Adipocyte (in vitro differentiated cells): ENCODE measurements at regions not wholly inside any gene's neighbourhood (a gene's known extent, or its start where the extent isn't known, plus 50 kb on each side); places are given as distances from the start of the nearest gene placed in this dataset.

Experiments
- DNase-seq: peaks from one replicate; pipeline ENCODE4 v3.0.0-alpha.2; 2015; ENCODE audit warnings: low read depth
- H3K27me3 ChIP-seq: replicated peaks from 2 replicates; pipeline ENCODE4 v1.7.0; 2013; ENCODE audit warnings: mild to moderate bottlenecking, low read length, moderate library complexity; ENCODE audit not compliant: control insufficient read depth, insufficient read depth
- H3K36me3 ChIP-seq: 2 replicates; pipeline ENCODE4 v1.7.0; 2013; ENCODE audit warnings: low read length, mild to moderate bottlenecking, moderate library complexity; ENCODE audit not compliant: control insufficient read depth, insufficient read depth, severe bottlenecking
- H3K4me1 ChIP-seq: 2 replicates; pipeline ENCODE4 v1.7.0; 2013; ENCODE audit warnings: mild to moderate bottlenecking, low read length, moderate library complexity; ENCODE audit not compliant: control insufficient read depth, insufficient read depth
- H3K4me3 ChIP-seq: 2 replicates; pipeline ENCODE4 v1.7.0; 2013; ENCODE audit warnings: mild to moderate bottlenecking, low read length, moderate library complexity
- H3K9ac ChIP-seq: 2 replicates; pipeline ENCODE4 v1.7.0; 2013; ENCODE audit warnings: mild to moderate bottlenecking, low read length, moderate library complexity
- H3K9me3 ChIP-seq: 2 replicates; pipeline ENCODE4 v1.7.0; 2013; ENCODE audit warnings: mild to moderate bottlenecking, low read length, moderate library complexity; ENCODE audit not compliant: control insufficient read depth

DNA sequence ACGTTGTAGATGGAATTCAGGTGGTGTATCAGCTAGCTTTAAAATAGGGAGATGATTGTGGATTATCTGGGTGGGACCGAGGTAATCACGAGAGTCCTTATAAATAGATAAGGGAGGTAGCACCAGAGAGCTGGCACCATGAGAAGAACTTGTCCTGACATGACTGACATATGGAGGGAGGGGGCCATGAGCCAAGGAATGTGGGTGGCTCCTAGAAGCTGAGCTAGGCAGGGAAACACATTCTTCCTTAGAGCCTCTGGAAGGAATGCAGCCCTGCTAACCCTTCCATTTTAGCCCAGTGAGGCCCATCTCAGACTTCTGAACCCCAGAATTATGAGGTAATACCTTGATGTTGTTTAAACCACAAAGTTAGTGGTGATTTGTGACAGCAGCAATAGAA lies 321.1 kb upstream of the SULF2 start:
- H3K9ac ChIP-seq, result no peak overlapping the region
- no peak overlapping the region for H3K4me3 ChIP-seq
- H3K27me3 ChIP-seq, result peaks cover 32% of the 10 kb centered on the region
- H3K36me3 ChIP-seq, result no peaks in the 10 kb centered on the region
- DNase-seq, result no peak
- H3K9me3 ChIP-seq, result peaks cover 24% of the 10 kb centered on the region
- H3K4me1 ChIP-seq, result peaks cover 13% of the 10 kb centered on the region

DNA sequence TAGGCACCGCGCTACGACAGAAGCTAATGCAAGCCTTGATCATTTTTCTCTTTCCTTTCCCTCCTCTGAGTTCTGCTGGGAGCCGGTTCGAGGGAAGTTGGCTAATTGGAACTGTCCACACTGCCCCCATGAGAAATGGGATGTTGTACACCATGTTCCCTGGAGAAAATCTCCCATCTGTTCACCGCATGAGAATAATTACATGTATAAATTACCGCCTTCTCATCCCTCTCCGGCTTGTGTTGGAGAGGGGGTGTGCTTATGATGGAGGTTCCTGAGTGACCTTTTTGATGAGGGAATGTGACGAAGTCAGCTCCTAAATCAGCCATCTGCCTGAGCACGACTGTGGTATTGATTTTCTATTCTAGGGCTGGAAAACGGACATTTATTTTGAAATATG lies 320.2 kb upstream of the SULF2 start:
- H3K9me3 ChIP-seq, result peaks cover 24% of the 10 kb centered on the region
- peaks cover 32% of the 10 kb centered on the region for H3K27me3 ChIP-seq

DNA sequence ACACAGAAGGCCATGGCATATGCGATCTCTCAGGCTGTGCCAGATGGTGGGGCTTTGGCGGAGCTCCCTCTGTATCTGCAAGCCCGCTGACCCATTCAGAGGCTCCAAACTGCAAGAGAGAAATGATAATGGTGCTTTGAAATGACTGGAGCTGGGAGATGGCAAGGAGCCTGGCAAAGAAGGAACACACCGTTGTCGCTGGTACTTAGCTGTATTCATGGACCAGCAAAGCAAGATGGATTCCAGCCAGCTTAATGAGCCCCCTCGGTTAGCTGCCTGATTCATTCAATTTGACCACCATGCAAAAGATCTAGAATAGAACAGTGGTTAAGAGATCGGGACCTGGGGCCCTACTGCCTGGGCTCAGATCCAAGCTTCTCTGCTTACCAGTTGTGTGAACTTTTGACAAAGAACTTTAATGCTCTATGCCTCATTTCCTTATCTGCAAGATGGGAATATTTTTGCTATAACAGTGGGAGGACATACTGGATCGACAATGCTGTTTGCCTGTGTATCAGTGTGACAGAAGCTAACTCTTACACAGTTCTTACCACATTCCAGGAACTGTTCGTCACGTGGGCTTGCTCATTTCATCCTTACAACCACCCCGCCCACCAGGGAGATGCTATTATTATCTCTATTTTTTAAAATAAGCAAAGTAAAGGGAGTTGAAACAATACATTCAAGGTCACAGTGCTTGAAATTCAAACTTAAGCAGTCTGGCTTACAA lies 317.8 kb upstream of the SULF2 start:
- H3K9me3 ChIP-seq, result peaks cover 24% of the 10 kb centered on the region
- H3K27me3 ChIP-seq, result peaks cover 26% of the 10 kb centered on the region
- no peak overlapping the region for H3K4me3 ChIP-seq
- H3K4me1 ChIP-seq, result peaks cover 13% of the 10 kb centered on the region
- H3K9ac ChIP-seq, result no peak overlapping the region
- H3K36me3 ChIP-seq, result no peaks in the 10 kb centered on the region
- DNase-seq, result peak; percentile 5

More for the DNA sequence above, 320.2 kb upstream of the SULF2 start:
- H3K9ac ChIP-seq, result no peak overlapping the region
- no peaks in the 10 kb centered on the region for H3K36me3 ChIP-seq
- DNase-seq, result no peak
- H3K4me3 ChIP-seq, result no peak overlapping the region
- peaks cover 13% of the 10 kb centered on the region for H3K4me1 ChIP-seq

DNA sequence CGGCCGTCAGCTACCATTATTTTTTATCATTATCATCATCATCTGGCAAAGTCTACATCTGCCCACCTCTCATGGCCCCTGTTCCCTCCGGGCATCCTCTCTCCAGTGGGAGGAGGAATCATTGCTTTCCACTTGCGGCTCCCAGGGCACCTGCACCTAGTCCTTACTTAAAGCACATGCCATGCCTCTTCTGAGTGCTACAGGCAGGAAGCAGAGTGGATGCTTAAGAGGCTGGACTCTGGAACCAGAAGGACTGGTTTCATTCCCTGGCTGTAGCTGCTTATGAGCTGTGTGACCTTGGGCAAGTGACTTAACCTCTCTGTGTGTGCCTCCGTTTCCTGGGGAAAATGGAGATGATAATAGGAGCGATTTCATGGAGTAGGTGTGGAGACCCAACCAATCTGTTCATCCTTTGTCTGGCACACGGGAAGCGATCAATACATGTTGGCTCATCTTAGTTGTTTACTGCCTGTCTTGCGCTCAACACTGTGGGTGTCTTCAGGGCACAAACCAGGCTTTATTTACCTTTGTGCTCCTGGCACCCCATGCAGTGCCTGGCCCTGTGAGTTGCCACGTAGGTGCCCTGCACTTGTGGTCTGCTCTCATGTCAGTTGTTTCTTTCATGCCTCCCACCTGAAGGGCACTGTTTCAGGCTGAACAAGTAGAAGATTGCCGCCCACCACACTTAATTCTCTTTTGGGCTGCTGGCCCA lies 317.0 kb upstream of the SULF2 start:
- Histone ChIP-seq H3K9me3 (peaks cover 24% of the 10 kb centered on the region), H3K36me3 (no peaks in the 10 kb centered on the region), H3K4me1 (peaks cover 10% of the 10 kb centered on the region), H3K4me3 (no peak overlapping the region), H3K9ac (no peak overlapping the region), H3K27me3 (peaks cover 26% of the 10 kb centered on the region)
- DNase-seq, result no peak

DNA sequence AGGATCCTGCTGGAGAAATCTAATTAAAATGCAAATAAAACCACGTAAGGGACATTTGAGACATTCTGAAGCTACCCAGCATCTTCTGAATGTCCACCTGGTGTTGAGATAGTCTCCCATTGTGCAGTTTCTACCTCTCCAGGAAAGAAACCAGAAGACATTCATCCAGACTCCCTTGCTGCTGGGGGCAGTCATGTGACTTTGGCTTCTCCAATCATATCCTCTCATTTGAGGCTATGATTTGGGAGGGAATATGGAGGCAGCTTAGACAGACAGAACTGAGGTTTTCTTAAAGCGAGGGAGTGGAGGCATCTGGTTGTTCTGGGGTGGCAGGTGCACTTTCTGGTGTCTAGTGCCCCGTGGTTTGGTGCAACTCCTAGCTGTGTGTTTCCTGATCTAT lies 315.2 kb upstream of the SULF2 start:
- no peak for DNase-seq
- Histone ChIP-seq H3K9me3 (peaks cover 15% of the 10 kb centered on the region), H3K4me1 (peaks cover 10% of the 10 kb centered on the region)

DNA sequence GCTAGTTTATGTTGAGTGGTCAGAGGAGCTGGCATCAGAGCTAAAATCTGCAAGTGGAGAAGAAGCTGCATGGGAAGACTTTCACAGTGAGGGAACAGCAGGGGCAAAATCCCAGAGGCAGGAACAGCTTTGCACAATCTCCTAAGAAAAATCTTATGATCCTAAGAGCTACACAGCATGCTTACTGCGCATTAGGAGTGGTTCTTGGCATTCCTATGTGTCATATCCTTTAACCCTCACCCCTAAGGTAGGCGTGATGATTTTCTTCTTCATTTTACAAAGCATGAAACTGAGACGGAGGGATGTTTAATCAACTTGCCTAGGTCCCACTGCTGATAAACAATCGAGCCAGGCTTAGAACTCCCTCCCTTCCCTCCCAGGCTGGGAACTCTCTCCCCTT lies 313.6 kb upstream of the SULF2 start:
- peaks cover 13% of the 10 kb centered on the region for H3K27me3 ChIP-seq
- no peak overlapping the region for H3K9ac ChIP-seq
- DNase-seq, result no peak
- no peaks in the 10 kb centered on the region for H3K9me3 ChIP-seq
- no peaks in the 10 kb centered on the region for H3K36me3 ChIP-seq
- no peak overlapping the region for H3K4me3 ChIP-seq
- H3K4me1 ChIP-seq, result peaks cover 10% of the 10 kb centered on the region

More for the DNA sequence above, 315.2 kb upstream of the SULF2 start:
- Histone ChIP-seq H3K27me3 (peaks cover 26% of the 10 kb centered on the region), H3K36me3 (no peaks in the 10 kb centered on the region), H3K9ac (no peak overlapping the region), H3K4me3 (no peak overlapping the region)

- no peak for DNase-seq
- Histone ChIP-seq H3K9ac (no peak overlapping the region), H3K4me3 (no peak overlapping the region), H3K27me3 (peaks cover 14% of the 10 kb centered on the region), H3K36me3 (no peaks in the 10 kb centered on the region), H3K4me1 (peaks cover 3% of the 10 kb centered on the region), H3K9me3 (no peaks in the 10 kb centered on the region)
Observed at GRCh38 chr20:48098099-48098498, 312.8 kb upstream of the SULF2 start.

DNA sequence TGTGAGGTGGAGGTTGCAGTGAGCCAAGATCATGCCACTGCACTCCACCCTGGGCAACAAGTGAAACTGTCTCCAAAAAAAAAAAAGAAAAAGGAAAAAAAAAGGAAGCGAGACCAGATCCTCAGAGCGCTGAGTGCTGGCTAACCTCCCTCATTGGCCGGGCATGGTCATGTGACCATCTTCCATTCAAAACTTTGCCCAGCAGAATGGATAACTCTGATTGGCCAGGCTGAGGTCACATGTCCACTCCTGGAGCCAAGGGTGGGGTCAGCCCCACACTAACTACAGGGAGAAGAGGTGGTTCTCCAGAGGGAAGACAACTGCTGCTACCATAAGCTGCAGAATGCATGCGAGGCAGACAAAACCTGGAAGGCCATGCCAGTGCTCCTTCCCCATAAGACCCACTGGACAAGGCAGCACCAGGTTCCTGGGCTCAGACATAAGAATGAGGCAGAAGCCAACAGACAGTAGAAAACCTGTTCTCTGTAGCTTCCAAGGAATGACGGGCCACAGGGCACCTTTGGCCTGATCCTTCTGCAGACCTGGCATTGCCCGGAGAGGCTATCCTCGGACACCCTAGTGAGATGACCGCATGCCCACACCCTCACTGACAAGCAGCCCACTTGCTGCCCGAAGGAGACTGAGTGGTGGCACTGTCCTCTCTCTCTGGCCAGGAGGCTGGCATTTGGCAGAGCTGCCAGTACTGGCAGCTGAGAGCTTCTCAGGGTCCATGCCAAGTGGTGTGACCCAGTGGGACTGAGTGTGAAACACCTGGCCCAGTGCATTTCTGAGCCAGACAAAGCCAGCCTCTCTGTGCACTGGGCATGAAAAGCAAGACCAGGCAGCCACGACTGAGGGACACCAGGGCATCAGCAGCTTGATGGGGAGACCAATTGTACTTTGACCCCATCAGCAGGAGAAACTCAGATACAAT lies 311.9 kb upstream of the SULF2 start:
- Histone ChIP-seq H3K4me3 (no peak overlapping the region), H3K9me3 (no peaks in the 10 kb centered on the region), H3K36me3 (no peaks in the 10 kb centered on the region), H3K9ac (no peak overlapping the region), H3K4me1 (no peaks in the 10 kb centered on the region), H3K27me3 (peaks cover 19% of the 10 kb centered on the region)
- DNase-seq, result no peak

- Histone ChIP-seq H3K9me3 (no peaks in the 10 kb centered on the region), H3K4me3 (no peak overlapping the region), H3K9ac (no peak overlapping the region), H3K36me3 (no peaks in the 10 kb centered on the region), H3K27me3 (peaks cover 25% of the 10 kb centered on the region), H3K4me1 (no peaks in the 10 kb centered on the region)
- DNase-seq, result no peak
Observed at GRCh38 chr20:48096212-48096875, 311.1 kb upstream of the SULF2 start.

- H3K27me3 ChIP-seq, result peaks cover 27% of the 10 kb centered on the region
- H3K9ac ChIP-seq, result no peak overlapping the region
- H3K36me3 ChIP-seq, result no peaks in the 10 kb centered on the region
- no peak for DNase-seq
- H3K9me3 ChIP-seq, result no peaks in the 10 kb centered on the region
- H3K4me3 ChIP-seq, result no peak overlapping the region
- H3K4me1 ChIP-seq, result no peaks in the 10 kb centered on the region
Observed at GRCh38 chr20:48094944-48095343, 309.7 kb upstream of the SULF2 start.
